H9 (cell line): ENCODE measurements at regions not wholly inside any gene's neighbourhood (a gene's known extent, or its start where the extent isn't known, plus 50 kb on each side); places are given as distances from the start of the nearest gene placed in this dataset.

ENCODE experiments used
- DNase-seq: peaks from one replicate; pipeline ENCODE4 v3.0.0-alpha.2; 2017
- H2AFZ ChIP-seq: one replicate; pipeline ENCODE4 v1.6.1; 2013; ENCODE audit warnings: mild to moderate bottlenecking, low read length, control low read depth, moderate library complexity
- H2AK5ac ChIP-seq: 2 replicates; pipeline ENCODE4 v1.6.1; 2013; ENCODE audit warnings: low read length, control low read depth, mixed read lengths; ENCODE audit not compliant: insufficient read length
- H2BK120ac ChIP-seq: one replicate; pipeline ENCODE4 v1.6.1; 2013; ENCODE audit warnings: low read depth, mild to moderate bottlenecking, low read length, control low read depth, inconsistent platforms; ENCODE audit not compliant: poor library complexity, severe bottlenecking
- H2BK12ac ChIP-seq: 2 replicates; pipeline ENCODE4 v1.6.1; 2013; ENCODE audit warnings: low read length, control low read depth, mixed read lengths, low read depth; ENCODE audit not compliant: insufficient read length
- H2BK15ac ChIP-seq: 2 replicates; pipeline ENCODE4 v1.6.1; 2013; ENCODE audit warnings: low read depth, low read length, control low read depth
- H2BK20ac ChIP-seq: one replicate; pipeline ENCODE4 v1.6.1; 2013; ENCODE audit warnings: low read depth, mild to moderate bottlenecking, low read length, control low read depth, inconsistent platforms; ENCODE audit not compliant: poor library complexity, severe bottlenecking
- H2BK5ac ChIP-seq: 2 replicates; pipeline ENCODE4 v1.6.1; 2013; ENCODE audit warnings: low read length, control low read depth, mixed read lengths; ENCODE audit not compliant: insufficient read length
- H3K14ac ChIP-seq: 2 replicates; pipeline ENCODE4 v1.6.1; 2013; ENCODE audit warnings: low read length, control low read depth; ENCODE audit not compliant: insufficient read depth
- H3K18ac ChIP-seq: 2 replicates; pipeline ENCODE4 v1.6.1; 2013; ENCODE audit warnings: low read depth, mild to moderate bottlenecking, mixed read lengths, low read length, control low read depth; ENCODE audit not compliant: insufficient read length
- H3K23ac ChIP-seq: 2 replicates; pipeline ENCODE4 v1.6.1; 2013; ENCODE audit warnings: low read length, control low read depth, mixed read lengths, low read depth; ENCODE audit not compliant: insufficient read length
- H3K23me2 ChIP-seq: 2 replicates; pipeline ENCODE4 v1.6.1; 2013; ENCODE audit warnings: low read depth, mild to moderate bottlenecking, mixed read lengths, low read length, control low read depth; ENCODE audit not compliant: insufficient read length, poor library complexity, severe bottlenecking
- H3K27ac ChIP-seq: 2 replicates; pipeline ENCODE4 v1.5.1; 2013; ENCODE audit warnings: low read length, control low read depth, mixed read lengths, low read depth; ENCODE audit not compliant: insufficient read length
- H3K27me3 ChIP-seq: 2 replicates; pipeline ENCODE4 v1.6.1; 2013; ENCODE audit warnings: low read length, control low read depth, inconsistent platforms; ENCODE audit not compliant: insufficient read depth
- H3K4ac ChIP-seq: 2 replicates; pipeline ENCODE4 v1.6.1; 2013; ENCODE audit warnings: low read depth, mild to moderate bottlenecking, control low read depth, inconsistent platforms, low read length, moderate library complexity
- H3K4me1 ChIP-seq: 2 replicates; pipeline ENCODE4 v1.6.1; 2013; ENCODE audit warnings: low read length, control low read depth, inconsistent platforms; ENCODE audit not compliant: insufficient read depth
- H3K4me2 ChIP-seq: 2 replicates; pipeline ENCODE4 v1.6.1; 2013; ENCODE audit warnings: low read length, control low read depth, mixed read lengths; ENCODE audit not compliant: insufficient read length, insufficient read depth
- H3K56ac ChIP-seq: 2 replicates; pipeline ENCODE4 v1.6.1; 2013; ENCODE audit warnings: low read depth, mild to moderate bottlenecking, mixed read lengths, low read length, control low read depth; ENCODE audit not compliant: insufficient read length
- H3K79me1 ChIP-seq: 2 replicates; pipeline ENCODE4 v1.6.1; 2013; ENCODE audit warnings: low read depth, mild to moderate bottlenecking, moderate library complexity, low read length, control low read depth, inconsistent platforms; ENCODE audit not compliant: insufficient read depth, poor library complexity, severe bottlenecking
- H3K79me2 ChIP-seq: 2 replicates; pipeline ENCODE4 v1.6.1; 2013; ENCODE audit warnings: low read length, control low read depth, inconsistent platforms; ENCODE audit not compliant: insufficient read depth
- H3K9ac ChIP-seq: 2 replicates; pipeline ENCODE4 v1.6.1; 2013; ENCODE audit warnings: low read length, control low read depth, mixed read lengths; ENCODE audit not compliant: insufficient read length; ENCODE audit errors: extremely low read depth
- H3K9me3 ChIP-seq: one replicate; pipeline ENCODE4 v1.6.1; 2013; ENCODE audit warnings: low read depth, low read length, inconsistent platforms; ENCODE audit not compliant: control insufficient read depth
- H3T11ph ChIP-seq: one replicate; pipeline ENCODE4 v1.6.1; 2013; ENCODE audit warnings: mild to moderate bottlenecking, low read length, control low read depth, inconsistent platforms
- H4K20me1 ChIP-seq: one replicate; pipeline ENCODE4 v1.6.1; 2013; ENCODE audit not compliant: control insufficient read depth, insufficient read length, insufficient read depth
- H4K5ac ChIP-seq: 2 replicates; pipeline ENCODE4 v1.6.1; 2013; ENCODE audit warnings: low read depth, mild to moderate bottlenecking, mixed read lengths, low read length, control low read depth; ENCODE audit not compliant: insufficient read length
- H4K8ac ChIP-seq: replicated peaks from 2 replicates; pipeline ENCODE4 v1.6.1; 2013; ENCODE audit warnings: low read length, control low read depth, mixed read lengths, low read depth; ENCODE audit not compliant: insufficient read length
- H4K91ac ChIP-seq: 2 replicates; pipeline ENCODE4 v1.6.1; 2013; ENCODE audit warnings: low read depth, mild to moderate bottlenecking, moderate library complexity, mixed read lengths, low read length, control low read depth; ENCODE audit not compliant: insufficient read length
- H3K27ac Mint-ChIP-seq, 3 experiments: 2 replicates in 2 of 3; 3 replicates in 1 of 3; pipeline ENCODE4 v1.8.0; 2020 to 2021; ENCODE audit warnings: mixed read lengths in 3 of 3, mild to moderate bottlenecking in 1 of 3, moderate library complexity in 1 of 3
- H3K27me3 Mint-ChIP-seq: 2 replicates; pipeline ENCODE4 v1.8.0; 2021; ENCODE audit warnings: low read depth, mild to moderate bottlenecking, moderate library complexity, mixed read lengths
- H3K36me3 Mint-ChIP-seq, 3 experiments: 2 replicates in 2 of 3; 3 replicates in 1 of 3; pipeline ENCODE4 v1.8.0; 2020 to 2021; ENCODE audit warnings: low read depth in 3 of 3, mixed read lengths in 3 of 3; ENCODE audit not compliant: insufficient read depth in 1 of 3
- H3K4me1 Mint-ChIP-seq, 2 experiments: 2 replicates each; pipeline ENCODE4 v1.8.0; 2020; ENCODE audit warnings: mixed read lengths in 2 of 2
- H3K4me3 Mint-ChIP-seq, 2 experiments: 2 replicates in 1 of 2; 3 replicates in 1 of 2; pipeline ENCODE4 v1.8.0; 2020 to 2021; ENCODE audit warnings: mild to moderate bottlenecking in 2 of 2, mixed read lengths in 2 of 2, moderate library complexity in 1 of 2
- H3K9me3 Mint-ChIP-seq, 2 experiments: 2 replicates in 1 of 2; 3 replicates in 1 of 2; pipeline ENCODE4 v1.8.0; 2020; ENCODE audit warnings: mild to moderate bottlenecking in 2 of 2, mixed read lengths in 2 of 2, moderate library complexity in 1 of 2
- WGBS: extraction: QIAGEN DNeasy Blood & Tissue Kit; methylation state at CpG from one replicate; pipeline ENCODE4 v1.1.7; 2013; ENCODE audit warnings: missing lambda C conversion rate, low lambda C conversion rate, mixed read lengths; ENCODE audit not compliant: insufficient read length; ENCODE audit errors: extremely low coverage; 5-methylcytosine and 5-hydroxymethylcytosine counted together
- TF ChIP-seq, protein P1 (sequence below): fragments of 200-600 bp; sonication (generic); conservative IDR thresholded peaks from 3 replicates; pipeline ENCODE4 v1.8.0; 2021; ENCODE audit warnings: antibody characterized with exemption, mild to moderate bottlenecking

DNA sequence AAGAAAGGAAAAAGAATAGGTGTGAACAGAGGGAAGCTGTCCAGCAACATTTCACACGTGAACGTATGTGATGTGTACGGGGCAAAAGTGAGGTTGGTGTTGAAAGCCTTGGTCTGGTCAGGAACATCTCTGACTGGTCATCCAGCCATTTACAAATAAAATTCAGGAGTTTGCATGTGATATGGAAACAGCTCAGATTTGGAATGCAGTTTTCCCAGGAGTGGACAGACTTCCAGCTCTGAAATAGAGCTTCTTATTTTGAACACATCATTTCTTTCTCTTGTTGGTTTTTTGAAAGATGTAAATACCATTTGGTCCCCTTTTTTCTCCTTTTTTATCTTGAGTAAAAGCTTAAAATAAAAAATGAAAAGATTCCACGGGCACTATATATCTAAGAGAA, 566.2 kb upstream of the ZFHX3 start:
- Histone ChIP-seq H3K14ac (no peak overlapping the region), H4K91ac (no peak overlapping the region), H3K27me3 (no peaks in the 10 kb centered on the region), H3K4me2 (no peak overlapping the region), H4K8ac (no peak overlapping the region), H3K79me2 (no peaks in the 10 kb centered on the region), H3T11ph (no peak overlapping the region), H3K9me3 (no peaks in the 10 kb centered on the region), H2BK120ac (no peak overlapping the region), H3K79me1 (no peaks in the 10 kb centered on the region), H3K18ac (no peak overlapping the region), H2BK15ac (no peak overlapping the region), H4K20me1 (no peaks in the 10 kb centered on the region), H2AK5ac (no peak overlapping the region), H3K27ac (no peak overlapping the region), H2BK12ac (no peak overlapping the region), H2BK20ac (no peak overlapping the region), H2AFZ (no peak overlapping the region), H3K56ac (no peak overlapping the region), H3K4ac (no peak overlapping the region), H3K9ac (no peak overlapping the region), H2BK5ac (no peak overlapping the region), H3K4me1 (peaks cover 3% of the 10 kb centered on the region), H3K23me2 (no peaks in the 10 kb centered on the region), H4K5ac (no peak overlapping the region), H3K23ac (no peak overlapping the region)
- Mint-ChIP-seq H3K27ac (no peak overlapping the region), H3K4me1 (peaks cover 38 to 44% of the 10 kb centered on the region in 2 experiments), H3K36me3 (no peaks in the 10 kb centered on the region), H3K4me3 (no peak overlapping the region), H3K9me3 (no peaks in the 10 kb centered on the region; a peak in 1 of 5 replicates), H3K27me3 (no peaks in the 10 kb centered on the region; the same call in 1 of the 2 replicates)
- DNase-seq: no peak
- no CpG with 5 or more reads among the region's 4 CpGs for WGBS
- TF ChIP-seq, protein P1, sequence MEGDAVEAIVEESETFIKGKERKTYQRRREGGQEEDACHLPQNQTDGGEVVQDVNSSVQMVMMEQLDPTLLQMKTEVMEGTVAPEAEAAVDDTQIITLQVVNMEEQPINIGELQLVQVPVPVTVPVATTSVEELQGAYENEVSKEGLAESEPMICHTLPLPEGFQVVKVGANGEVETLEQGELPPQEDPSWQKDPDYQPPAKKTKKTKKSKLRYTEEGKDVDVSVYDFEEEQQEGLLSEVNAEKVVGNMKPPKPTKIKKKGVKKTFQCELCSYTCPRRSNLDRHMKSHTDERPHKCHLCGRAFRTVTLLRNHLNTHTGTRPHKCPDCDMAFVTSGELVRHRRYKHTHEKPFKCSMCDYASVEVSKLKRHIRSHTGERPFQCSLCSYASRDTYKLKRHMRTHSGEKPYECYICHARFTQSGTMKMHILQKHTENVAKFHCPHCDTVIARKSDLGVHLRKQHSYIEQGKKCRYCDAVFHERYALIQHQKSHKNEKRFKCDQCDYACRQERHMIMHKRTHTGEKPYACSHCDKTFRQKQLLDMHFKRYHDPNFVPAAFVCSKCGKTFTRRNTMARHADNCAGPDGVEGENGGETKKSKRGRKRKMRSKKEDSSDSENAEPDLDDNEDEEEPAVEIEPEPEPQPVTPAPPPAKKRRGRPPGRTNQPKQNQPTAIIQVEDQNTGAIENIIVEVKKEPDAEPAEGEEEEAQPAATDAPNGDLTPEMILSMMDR: no peak
